Endodermal cell (in vitro differentiated cells): ENCODE measurements at regions not wholly inside any gene's neighbourhood (a gene's known extent, or its start where the extent isn't known, plus 50 kb on each side); places are given as distances from the start of the nearest gene placed in this dataset.

Experiments used
- DNase-seq: peaks from one replicate; pipeline ENCODE4 v3.0.0-alpha.2; 2017
- H3K27ac ChIP-seq: 2 replicates; pipeline ENCODE4 v1.5.1; 2013; ENCODE audit warnings: mild to moderate bottlenecking, low read depth, low read length, moderate library complexity
- H3K27me3 ChIP-seq: 2 replicates; pipeline ENCODE4 v1.6.1; 2013; ENCODE audit warnings: mild to moderate bottlenecking, low read length, moderate library complexity; ENCODE audit not compliant: insufficient read depth, control insufficient read depth, poor library complexity, severe bottlenecking
- H3K36me3 ChIP-seq: 2 replicates; pipeline ENCODE4 v1.7.0; 2013; ENCODE audit warnings: mild to moderate bottlenecking, low read length, moderate library complexity; ENCODE audit not compliant: control insufficient read depth, insufficient read depth
- H3K4me1 ChIP-seq: one replicate; pipeline ENCODE4 v1.7.0; 2013; ENCODE audit warnings: low read length; ENCODE audit not compliant: control insufficient read depth, insufficient read depth
- H3K4me3 ChIP-seq: 2 replicates; pipeline ENCODE4 v1.5.1; 2013; ENCODE audit warnings: mild to moderate bottlenecking, low read length, moderate library complexity
- H3K9ac ChIP-seq: 2 replicates; pipeline ENCODE4 v1.6.1; 2013; ENCODE audit warnings: mild to moderate bottlenecking, low read length, moderate library complexity; ENCODE audit not compliant: poor library complexity, severe bottlenecking; ENCODE audit errors: extremely low read depth
- H3K9me3 ChIP-seq: 2 replicates; pipeline ENCODE4 v1.6.1; 2013; ENCODE audit warnings: mild to moderate bottlenecking, low read length, moderate library complexity; ENCODE audit not compliant: control insufficient read depth
- H3K27ac Mint-ChIP-seq: 2 replicates; pipeline ENCODE4 v1.8.0; 2020; ENCODE audit warnings: mixed read lengths
- H3K27me3 Mint-ChIP-seq: 2 replicates; pipeline ENCODE4 v1.8.0; 2021; ENCODE audit warnings: mild to moderate bottlenecking, mixed read lengths; ENCODE audit not compliant: insufficient read depth
- H3K36me3 Mint-ChIP-seq: 2 replicates; pipeline ENCODE4 v1.8.0; 2020; ENCODE audit warnings: low read depth, mixed read lengths
- H3K4me1 Mint-ChIP-seq: 2 replicates; pipeline ENCODE4 v1.8.0; 2020; ENCODE audit warnings: mixed read lengths
- H3K4me3 Mint-ChIP-seq: 2 replicates; pipeline ENCODE4 v1.8.0; 2020; ENCODE audit warnings: mild to moderate bottlenecking, moderate library complexity, mixed read lengths
- H3K9me3 Mint-ChIP-seq: 2 replicates; pipeline ENCODE4 v1.8.0; 2020; ENCODE audit warnings: mild to moderate bottlenecking, mixed read lengths
- WGBS, 2 experiments: methylation state at CpG; one replicate each; pipeline versions ENCODE4 v1.1.5 to v1.1.7; 2013; ENCODE audit warnings: missing lambda C conversion rate in 2 of 2, mixed read lengths in 1 of 2; ENCODE audit not compliant: insufficient coverage in 1 of 2, insufficient read length in 1 of 2; 5-methylcytosine and 5-hydroxymethylcytosine counted together
- TF ChIP-seq, protein P1 (sequence below): fragments of 200-600 bp; sonication (generic); conservative IDR thresholded peaks from 2 replicates; pipeline ENCODE4 v1.5.0; 2021; ENCODE audit warnings: antibody characterized with exemption, mild to moderate bottlenecking

DNA sequence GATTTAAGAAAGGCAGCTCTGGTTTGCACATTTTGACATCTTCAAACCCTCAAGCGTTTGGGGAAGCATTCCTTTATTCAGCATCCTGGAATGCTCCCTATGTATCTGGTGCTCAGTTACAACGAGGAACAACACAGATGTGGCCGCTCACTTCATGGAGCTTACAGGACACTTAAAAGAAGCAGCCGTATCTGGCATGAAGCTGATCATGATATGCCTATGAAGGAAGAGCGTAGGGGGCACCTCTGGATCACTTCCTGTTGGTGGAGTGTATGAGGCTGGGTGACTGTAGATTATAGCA, 72.3 kb upstream of the TP53I11 start:
- no peak for DNase-seq
- H3K27ac ChIP-seq = no peak overlapping the region
- Mint-ChIP-seq H3K27ac (no peak overlapping the region), H3K9me3 (no peaks in the 10 kb centered on the region), H3K4me1 (peaks cover 8% of the 10 kb centered on the region), H3K4me3 (no peak overlapping the region), H3K36me3 (no peaks in the 10 kb centered on the region), H3K27me3 (no peaks in the 10 kb centered on the region)
- H3K36me3 ChIP-seq = no peaks in the 10 kb centered on the region
- no peaks in the 10 kb centered on the region for H3K9me3 ChIP-seq
- H3K9ac ChIP-seq = no peak overlapping the region
- WGBS, 2 experiments = 91 to 96% methylated on average over 5 of the region's 5 CpGs
- H3K4me1 ChIP-seq = no peaks in the 10 kb centered on the region
- H3K4me3 ChIP-seq = no peak overlapping the region
- H3K27me3 ChIP-seq = no peaks in the 10 kb centered on the region
- TF ChIP-seq, protein P1, sequence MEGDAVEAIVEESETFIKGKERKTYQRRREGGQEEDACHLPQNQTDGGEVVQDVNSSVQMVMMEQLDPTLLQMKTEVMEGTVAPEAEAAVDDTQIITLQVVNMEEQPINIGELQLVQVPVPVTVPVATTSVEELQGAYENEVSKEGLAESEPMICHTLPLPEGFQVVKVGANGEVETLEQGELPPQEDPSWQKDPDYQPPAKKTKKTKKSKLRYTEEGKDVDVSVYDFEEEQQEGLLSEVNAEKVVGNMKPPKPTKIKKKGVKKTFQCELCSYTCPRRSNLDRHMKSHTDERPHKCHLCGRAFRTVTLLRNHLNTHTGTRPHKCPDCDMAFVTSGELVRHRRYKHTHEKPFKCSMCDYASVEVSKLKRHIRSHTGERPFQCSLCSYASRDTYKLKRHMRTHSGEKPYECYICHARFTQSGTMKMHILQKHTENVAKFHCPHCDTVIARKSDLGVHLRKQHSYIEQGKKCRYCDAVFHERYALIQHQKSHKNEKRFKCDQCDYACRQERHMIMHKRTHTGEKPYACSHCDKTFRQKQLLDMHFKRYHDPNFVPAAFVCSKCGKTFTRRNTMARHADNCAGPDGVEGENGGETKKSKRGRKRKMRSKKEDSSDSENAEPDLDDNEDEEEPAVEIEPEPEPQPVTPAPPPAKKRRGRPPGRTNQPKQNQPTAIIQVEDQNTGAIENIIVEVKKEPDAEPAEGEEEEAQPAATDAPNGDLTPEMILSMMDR = no peak

DNA sequence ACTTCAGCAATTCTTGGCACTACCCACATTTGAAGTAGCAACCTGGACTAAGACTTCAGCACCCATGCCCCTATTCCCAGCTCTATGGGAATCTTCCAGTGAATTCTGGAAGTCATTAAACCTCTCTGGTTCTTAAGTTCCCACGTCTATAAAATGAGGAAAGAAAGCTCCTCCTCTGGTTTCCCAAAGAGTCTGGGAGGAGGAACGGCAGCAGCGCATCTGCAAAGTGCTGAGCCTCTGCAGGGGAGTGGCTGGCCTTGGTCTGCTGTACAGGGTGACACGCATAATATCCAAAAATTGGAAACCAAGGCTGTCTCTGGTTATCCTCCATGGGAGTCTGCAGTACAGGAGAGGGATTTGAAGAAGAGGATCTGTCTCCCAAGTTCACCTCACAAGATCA, 73.6 kb upstream of the TP53I11 start:
- no peaks in the 10 kb centered on the region for H3K9me3 ChIP-seq
- H3K4me1 Mint-ChIP-seq = peaks cover 8% of the 10 kb centered on the region
- H3K27ac ChIP-seq = no peak overlapping the region
- peak; percentile 26 for DNase-seq
- H3K27me3 Mint-ChIP-seq = no peaks in the 10 kb centered on the region
- H3K4me1 ChIP-seq = no peaks in the 10 kb centered on the region
- no peaks in the 10 kb centered on the region for H3K9me3 Mint-ChIP-seq
- WGBS, 2 experiments = 76 to 89% methylated on average over 4 of the region's 4 CpGs
- H3K36me3 ChIP-seq = no peaks in the 10 kb centered on the region
- no peak overlapping the region for H3K4me3 Mint-ChIP-seq
- TF ChIP-seq, protein P1 = no peak
- H3K27me3 ChIP-seq = no peaks in the 10 kb centered on the region
- H3K27ac Mint-ChIP-seq = no peak overlapping the region
- H3K9ac ChIP-seq = no peak overlapping the region
- H3K4me3 ChIP-seq = no peak overlapping the region
- H3K36me3 Mint-ChIP-seq = no peaks in the 10 kb centered on the region

DNA sequence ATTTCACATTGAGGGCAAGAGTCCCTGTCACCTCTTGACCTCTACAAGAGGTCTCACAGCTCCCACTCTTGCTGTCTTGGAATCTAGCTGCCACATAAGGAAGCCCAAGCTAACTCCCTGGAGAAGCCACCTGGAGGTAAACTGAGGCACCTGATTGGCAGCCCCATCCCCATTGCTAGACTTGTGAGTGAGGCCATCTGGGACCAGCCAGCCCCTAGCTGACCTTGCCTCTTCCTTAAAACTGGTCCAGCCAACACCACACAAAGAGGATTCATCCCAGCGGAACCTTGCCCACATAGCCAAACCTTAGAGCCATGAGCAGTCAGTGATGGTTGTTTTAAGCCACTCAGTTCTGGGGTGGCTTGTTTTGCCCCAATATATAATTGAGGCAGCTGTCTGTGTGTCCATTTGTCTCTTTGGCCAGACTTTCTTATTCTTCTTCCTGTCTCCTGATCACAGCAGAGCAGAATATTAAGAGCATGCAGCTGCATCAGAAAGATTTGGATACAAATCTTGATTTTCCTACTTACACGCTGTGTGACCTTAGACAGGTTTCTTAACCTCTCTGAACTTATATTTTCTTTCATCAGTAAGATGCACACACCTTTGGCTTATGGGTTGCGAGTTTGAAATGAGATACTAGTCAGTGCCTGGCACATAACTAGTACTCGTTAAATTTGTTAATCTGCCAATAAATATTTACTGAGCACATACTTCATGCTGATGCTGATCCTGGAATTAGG, 74.3 kb upstream of the TP53I11 start:
- Mint-ChIP-seq H3K36me3 (no peaks in the 10 kb centered on the region), H3K27me3 (no peaks in the 10 kb centered on the region), H3K4me1 (peaks cover 8% of the 10 kb centered on the region), H3K4me3 (no peak overlapping the region), H3K27ac (no peak overlapping the region), H3K9me3 (no peaks in the 10 kb centered on the region)
- H3K36me3 ChIP-seq = no peaks in the 10 kb centered on the region
- no peaks in the 10 kb centered on the region for H3K27me3 ChIP-seq
- 87 to 98% methylated on average over 4 of the region's 4 CpGs for WGBS, 2 experiments
- H3K27ac ChIP-seq = no peak overlapping the region
- no peak overlapping the region for H3K9ac ChIP-seq
- no peaks in the 10 kb centered on the region for H3K9me3 ChIP-seq
- TF ChIP-seq, protein P1 = no peak
- DNase-seq = peak; percentile 12
- no peak overlapping the region for H3K4me3 ChIP-seq
- H3K4me1 ChIP-seq = no peaks in the 10 kb centered on the region
